ENCODE measurements at regions not wholly inside any gene's neighbourhood (a gene's known extent, or its start where the extent isn't known, plus 50 kb on each side); places are given as distances from the start of the nearest gene placed in this dataset.

- Histone ChIP-seq H3K36me3 (replicated peaks in 1 of 2; ENCODE audit: insufficient read depth in 1 of 2, low read depth in 2 of 2) (no peaks in the 10 kb centered on the region), H3K27ac (no peak overlapping the region), H3K9me3 (no peaks in the 10 kb centered on the region), H3K27me3 (no peaks in the 10 kb centered on the region), H3K4me1 (no peaks in the 10 kb centered on the region), H3K4me3 (no peak overlapping the region)
- DNase-seq, result no peak
- TF ChIP-seq CTCF (IDR thresholded peaks at IDR 0.05), result no peak
- no peak for TF ChIP-seq POLR2A (IDR thresholded peaks at IDR 0.05)
- no peak for ATAC-seq
- WGBS, 2 donors, result 92 to 94% methylated on average over 6 of the region's 6 CpGs
- intact Hi-C loops (cut with DNase I), result no loop called here
Measured at GRCh38 chr2:150147889-150148683, 339.4 kb downstream of the RND3 start.

GRCh38 chr2:150146879-150147278 is 340.6 kb downstream of the RND3 start:
- no peak overlapping the region for H3K27ac ChIP-seq
- no peaks in the 10 kb centered on the region for H3K4me1 ChIP-seq
- H3K9me3 ChIP-seq, result no peaks in the 10 kb centered on the region
- H3K4me3 ChIP-seq, result no peak overlapping the region
- no peaks in the 10 kb centered on the region for H3K36me3 ChIP-seq (replicated peaks in 1 of 2; ENCODE audit: insufficient read depth in 1 of 2, low read depth in 2 of 2)
- intact Hi-C loops (cut with DNase I), result no loop called here
- no peak for DNase-seq
- no peak for ATAC-seq
- no peaks in the 10 kb centered on the region for H3K27me3 ChIP-seq
- TF ChIP-seq POLR2A (IDR thresholded peaks at IDR 0.05), result no peak
- 50 to 53% methylated on average over 1 of the region's 1 CpG for WGBS, 2 donors

GRCh38 chr2:150145299-150145692 is 342.2 kb downstream of the RND3 start:
- Histone ChIP-seq H3K4me1 (no peaks in the 10 kb centered on the region), H3K36me3 (replicated peaks in 1 of 2; ENCODE audit: insufficient read depth in 1 of 2, low read depth in 2 of 2) (no peaks in the 10 kb centered on the region), H3K27ac (no peak overlapping the region), H3K4me3 (no peak overlapping the region), H3K27me3 (no peaks in the 10 kb centered on the region), H3K9me3 (no peaks in the 10 kb centered on the region)
- TF ChIP-seq CTCF (IDR thresholded peaks at IDR 0.05), result no peak
- no peak for TF ChIP-seq POLR2A (IDR thresholded peaks at IDR 0.05)
- WGBS, 2 donors, result 64 to 73% methylated on average over 4 of the region's 4 CpGs
- ATAC-seq (no peak), DNase-seq (no peak)
- intact Hi-C loops (cut with DNase I), result no loop called here

- 53 to 64% methylated on average over 2 of the region's 2 CpGs for WGBS, 2 donors
- DNase-seq, result no peak
- Histone ChIP-seq H3K4me1 (no peaks in the 10 kb centered on the region), H3K4me3 (no peak overlapping the region), H3K27ac (no peak overlapping the region), H3K27me3 (no peaks in the 10 kb centered on the region), H3K36me3 (replicated peaks in 1 of 2; ENCODE audit: insufficient read depth in 1 of 2, low read depth in 2 of 2) (no peaks in the 10 kb centered on the region), H3K9me3 (no peaks in the 10 kb centered on the region)
- intact Hi-C loops (cut with DNase I), result no loop called here
- no peak for ATAC-seq
- TF ChIP-seq CTCF (IDR thresholded peaks at IDR 0.05) (no peak), POLR2A (IDR thresholded peaks at IDR 0.05) (no peak)
Measured at GRCh38 chr2:150144546-150145298, 342.7 kb downstream of the RND3 start.

- 69 to 82% methylated on average over 7 of the region's 7 CpGs for WGBS, 2 donors
Measured at GRCh38 chr2:150143087-150143536, 344.4 kb downstream of the RND3 start.

More at GRCh38 chr2:150143087-150143536, 344.4 kb downstream of the RND3 start:
- Histone ChIP-seq H3K36me3 (replicated peaks in 1 of 2; ENCODE audit: insufficient read depth in 1 of 2, low read depth in 2 of 2) (no peaks in the 10 kb centered on the region), H3K4me3 (no peak overlapping the region), H3K27me3 (no peaks in the 10 kb centered on the region), H3K27ac (no peak overlapping the region), H3K4me1 (no peaks in the 10 kb centered on the region), H3K9me3 (no peaks in the 10 kb centered on the region)
- no peak for TF ChIP-seq POLR2A (IDR thresholded peaks at IDR 0.05)
- TF ChIP-seq CTCF (IDR thresholded peaks at IDR 0.05), result no peak
- DNase-seq, result no peak
- no peak for ATAC-seq
- intact Hi-C loops (cut with DNase I), result no loop called here
